ENCODE measurements at regions not wholly inside any gene's neighbourhood (a gene's known extent, or its start where the extent isn't known, plus 50 kb on each side); places are given as distances from the start of the nearest gene placed in this dataset.

DNA sequence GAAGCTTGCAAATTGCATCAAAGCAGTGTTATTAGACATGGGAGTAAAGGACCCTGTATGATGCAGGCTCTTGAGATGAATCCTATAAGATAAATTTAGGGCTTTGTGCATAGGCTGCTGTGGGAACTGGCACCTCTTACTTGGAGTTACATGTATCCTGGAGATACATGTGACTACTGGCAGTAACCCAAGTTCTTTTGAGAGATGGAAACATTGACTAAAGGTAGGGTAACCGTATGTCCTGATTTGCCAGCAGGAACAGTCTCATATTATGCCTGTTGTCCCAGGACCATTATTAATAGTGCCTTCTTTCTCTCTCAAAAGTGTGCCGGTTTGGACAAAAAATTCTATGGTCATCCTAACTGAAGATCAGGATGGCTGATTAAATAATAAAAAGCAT, 195.4 kb downstream of the LACC1 start:
- ChIA-PET CTCF (ENCODE audit: low intra/inter-chr PET ratio, low total read pairs) (no interaction called here), POLR2A (no interaction called here)
- Histone ChIP-seq H2AFZ (ENCODE audit: low read length) (no peak overlapping the region), H3K4me1 (ENCODE audit: insufficient read depth, low read length) (no peaks in the 10 kb centered on the region), H3K9ac (ENCODE audit: insufficient read depth, low read depth, low read length) (no peak overlapping the region), H3K79me2 (ENCODE audit: insufficient read depth, low read length) (no peaks in the 10 kb centered on the region), H3K27ac (ENCODE audit: extremely low read length, insufficient read depth, low read length) (no peak overlapping the region), H3K4me3 (replicated peaks in 1 of 3; ENCODE audit: insufficient read depth in 1 of 3, low read depth in 2 of 3, low read length in 3 of 3) (no peak overlapping the region), H3K27me3 (ENCODE audit: control insufficient read depth in 1 of 2, insufficient read depth in 2 of 2, low read length in 2 of 2) (no peaks in the 10 kb centered on the region; a peak in 1 of 5 replicates), H3K9me3 (ENCODE audit: low read length) (peaks cover 5% of the 10 kb centered on the region; the same call in 1 of the 2 replicates), H4K20me1 (ENCODE audit: insufficient read depth, low read length) (no peaks in the 10 kb centered on the region), H3K4me2 (ENCODE audit: low read depth, low read length) (no peak overlapping the region), H3K36me3 (replicated peaks in 1 of 2; ENCODE audit: control insufficient read depth in 1 of 2, insufficient read depth in 2 of 2, low read length in 2 of 2) (no peaks in the 10 kb centered on the region)
- BruUV-seq (replicated peaks), result no TSS peak
- DNase-seq (ENCODE audit: low spot score) (no peak), FAIRE-seq (no peak), ATAC-seq (no peak)
- TF ChIP-seq, protein P1, sequence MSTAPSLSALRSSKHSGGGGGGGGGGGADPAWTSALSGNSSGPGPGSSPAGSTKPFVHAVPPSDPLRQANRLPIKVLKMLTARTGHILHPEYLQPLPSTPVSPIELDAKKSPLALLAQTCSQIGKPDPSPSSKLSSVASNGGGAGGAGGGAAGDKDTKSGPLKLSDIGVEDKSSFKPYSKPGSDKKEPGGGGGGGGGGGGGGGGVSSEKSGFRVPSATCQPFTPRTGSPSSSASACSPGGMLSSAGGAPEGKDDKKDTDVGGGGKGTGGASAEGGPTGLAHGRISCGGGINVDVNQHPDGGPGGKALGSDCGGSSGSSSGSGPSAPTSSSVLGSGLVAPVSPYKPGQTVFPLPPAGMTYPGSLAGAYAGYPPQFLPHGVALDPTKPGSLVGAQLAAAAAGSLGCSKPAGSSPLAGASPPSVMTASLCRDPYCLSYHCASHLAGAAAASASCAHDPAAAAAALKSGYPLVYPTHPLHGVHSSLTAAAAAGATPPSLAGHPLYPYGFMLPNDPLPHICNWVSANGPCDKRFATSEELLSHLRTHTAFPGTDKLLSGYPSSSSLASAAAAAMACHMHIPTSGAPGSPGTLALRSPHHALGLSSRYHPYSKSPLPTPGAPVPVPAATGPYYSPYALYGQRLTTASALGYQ (CRISPR knock-in tag; IDR thresholded peaks at IDR 0.05), result no peak
- TF ChIP-seq ZNF557 (CRISPR knock-in tag; IDR thresholded peaks at IDR 0.05) (no peak), MIXL1 (CRISPR knock-in tag; IDR thresholded peaks at IDR 0.05) (no peak), ZNF572 (CRISPR knock-in tag; IDR thresholded peaks at IDR 0.05) (no peak), ZNF747 (CRISPR knock-in tag; IDR thresholded peaks at IDR 0.05; ENCODE audit: borderline replicate concordance) (no peak), SRF (IDR thresholded peaks at IDR 0.05; ENCODE audit: low read depth, low read length) (no peak), ZBTB7B (CRISPR knock-in tag; IDR thresholded peaks at IDR 0.05) (no peak), ZNF234 (CRISPR knock-in tag; conservative IDR thresholded peaks at IDR 0.05) (no peak), ZNF569 (CRISPR knock-in tag; IDR thresholded peaks at IDR 0.05; ENCODE audit: borderline replicate concordance) (no peak), ISL2 (CRISPR knock-in tag; IDR thresholded peaks at IDR 0.05) (no peak), NKX3-1 (CRISPR knock-in tag; IDR thresholded peaks at IDR 0.05) (no peak), NFRKB (IDR thresholded peaks at IDR 0.05) (no peak), ZSCAN29 (CRISPR knock-in tag; conservative IDR thresholded peaks at IDR 0.05) (no peak), ZBTB7A (CRISPR knock-in tag; IDR thresholded peaks at IDR 0.05) (no peak)
- TF ChIP-seq, protein P2, sequence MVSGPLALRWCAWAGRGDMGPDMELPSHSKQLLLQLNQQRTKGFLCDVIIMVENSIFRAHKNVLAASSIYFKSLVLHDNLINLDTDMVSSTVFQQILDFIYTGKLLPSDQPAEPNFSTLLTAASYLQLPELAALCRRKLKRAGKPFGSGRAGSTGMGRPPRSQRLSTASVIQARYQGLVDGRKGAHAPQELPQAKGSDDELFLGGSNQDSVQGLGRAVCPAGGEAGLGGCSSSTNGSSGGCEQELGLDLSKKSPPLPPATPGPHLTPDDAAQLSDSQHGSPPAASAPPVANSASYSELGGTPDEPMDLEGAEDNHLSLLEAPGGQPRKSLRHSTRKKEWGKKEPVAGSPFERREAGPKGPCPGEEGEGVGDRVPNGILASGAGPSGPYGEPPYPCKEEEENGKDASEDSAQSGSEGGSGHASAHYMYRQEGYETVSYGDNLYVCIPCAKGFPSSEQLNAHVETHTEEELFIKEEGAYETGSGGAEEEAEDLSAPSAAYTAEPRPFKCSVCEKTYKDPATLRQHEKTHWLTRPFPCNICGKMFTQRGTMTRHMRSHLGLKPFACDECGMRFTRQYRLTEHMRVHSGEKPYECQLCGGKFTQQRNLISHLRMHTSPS (CRISPR knock-in tag; IDR thresholded peaks at IDR 0.05; ENCODE audit: low read depth), result no peak
- TF ChIP-seq, protein P3, sequence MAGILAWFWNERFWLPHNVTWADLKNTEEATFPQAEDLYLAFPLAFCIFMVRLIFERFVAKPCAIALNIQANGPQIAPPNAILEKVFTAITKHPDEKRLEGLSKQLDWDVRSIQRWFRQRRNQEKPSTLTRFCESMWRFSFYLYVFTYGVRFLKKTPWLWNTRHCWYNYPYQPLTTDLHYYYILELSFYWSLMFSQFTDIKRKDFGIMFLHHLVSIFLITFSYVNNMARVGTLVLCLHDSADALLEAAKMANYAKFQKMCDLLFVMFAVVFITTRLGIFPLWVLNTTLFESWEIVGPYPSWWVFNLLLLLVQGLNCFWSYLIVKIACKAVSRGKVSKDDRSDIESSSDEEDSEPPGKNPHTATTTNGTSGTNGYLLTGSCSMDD (CRISPR knock-in tag; IDR thresholded peaks at IDR 0.05), result no peak
- TF ChIP-seq, protein P4, sequence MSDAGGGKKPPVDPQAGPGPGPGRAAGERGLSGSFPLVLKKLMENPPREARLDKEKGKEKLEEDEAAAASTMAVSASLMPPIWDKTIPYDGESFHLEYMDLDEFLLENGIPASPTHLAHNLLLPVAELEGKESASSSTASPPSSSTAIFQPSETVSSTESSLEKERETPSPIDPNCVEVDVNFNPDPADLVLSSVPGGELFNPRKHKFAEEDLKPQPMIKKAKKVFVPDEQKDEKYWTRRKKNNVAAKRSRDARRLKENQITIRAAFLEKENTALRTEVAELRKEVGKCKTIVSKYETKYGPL (CRISPR knock-in tag; IDR thresholded peaks at IDR 0.05), result no peak
- WGBS (ENCODE audit: low lambda C conversion rate), result 45% methylated on average over 2 of the region's 2 CpGs
- intact Hi-C loops (cut with micrococcal nuclease; ENCODE audit: unreplicated experiment), result no loop called here
- in situ Hi-C loops (cut with HindIII; ENCODE audit: extremely low pct_ligation_motif_present, low pct_unique_long_range_greater_than_20kb), result no loop called here
